Sigmoid colon (tissue), 6 donors: ENCODE measurements at regions not wholly inside any gene's neighbourhood (a gene's known extent, or its start where the extent isn't known, plus 50 kb on each side); places are given as distances from the start of the nearest gene placed in this dataset.
"Not testable (repeated sequence)": the region's sequence is repeated elsewhere in the genome, so short reads cannot be mapped to it uniquely, and the experiment has no call there.

ENCODE experiments used
- DNase-seq: peaks from one replicate; pipeline ENCODE4 v3.0.0-alpha.2; 2019
- H3K27ac ChIP-seq, 4 donors: fragments of 200-600 bp; sonication (generic); one replicate each; pipeline ENCODE4 v1.5.1; 2016 to 2019; ENCODE audit warnings: mild to moderate bottlenecking in 1 of 4
- H3K27me3 ChIP-seq, 3 donors: fragments of 200-600 bp; sonication (generic); one replicate each; pipeline ENCODE4 v1.5.1; 2019; ENCODE audit warnings: mild to moderate bottlenecking in 1 of 3
- H3K36me3 ChIP-seq, 4 donors: fragments of 200-600 bp; sonication (generic); one replicate each; pipeline ENCODE4 v1.5.1; 2016 to 2019
- H3K4me1 ChIP-seq, 4 donors: fragments of 200-600 bp; sonication (generic); one replicate each; pipeline ENCODE4 v1.5.1; 2017 to 2019
- H3K4me3 ChIP-seq, 4 donors: fragments of 200-600 bp; sonication (generic); one replicate each; pipeline ENCODE4 v1.5.1; 2017 to 2019; ENCODE audit warnings: mild to moderate bottlenecking in 2 of 4, moderate library complexity in 1 of 4
- H3K9me3 ChIP-seq, 4 donors: fragments of 200-600 bp in 3 of 4; sonication (generic) in 3 of 4; one replicate each; pipeline versions ENCODE4 v1.5.1 to v1.6.1; 2013 to 2019
- CTCF ChIP-seq, 4 experiments: fragments of 450-650 bp in 3 of 4; fragments of 200-600 bp in 1 of 4; IDR thresholded peaks; one replicate each; pipeline ENCODE4 v1.5.1; 2016 to 2019; ENCODE audit warnings: antibody characterized with exemption in 4 of 4, mild to moderate bottlenecking in 3 of 4, moderate library complexity in 2 of 4
- EP300 ChIP-seq, 4 donors: sonication (generic); formaldehyde crosslinking; IDR thresholded peaks; one replicate each; pipeline ENCODE4 v1.6.1; 2017; ENCODE audit warnings: antibody characterized with exemption in 4 of 4
- POLR2A ChIP-seq, 2 donors: fragments of 450-650 bp; IDR thresholded peaks; one replicate each; pipeline ENCODE4 v1.6.1; 2016; ENCODE audit warnings: antibody characterized with exemption in 2 of 2, mild to moderate bottlenecking in 2 of 2, moderate library complexity in 2 of 2
- POLR2AphosphoS5 ChIP-seq, 4 donors: sonication (generic); formaldehyde crosslinking; IDR thresholded peaks; one replicate each; pipeline ENCODE4 v1.6.1; 2017; ENCODE audit warnings: antibody characterized with exemption in 4 of 4
- WGBS, 2 donors: extraction: QIAGEN DNeasy Blood & Tissue Kit; methylation state at CpG; one replicate each; pipeline ENCODE4 v1.1.7; 2013; 5-methylcytosine and 5-hydroxymethylcytosine counted together
- intact Hi-C: fragments of 100-400 bp; cut with DNase I; formaldehyde crosslinking; loops from one replicate; pipeline ENCODE4 v1.15.1; 2023
- donor health status: healthy with polysubstance abuse.
- donor health status: healthy.

DNA sequence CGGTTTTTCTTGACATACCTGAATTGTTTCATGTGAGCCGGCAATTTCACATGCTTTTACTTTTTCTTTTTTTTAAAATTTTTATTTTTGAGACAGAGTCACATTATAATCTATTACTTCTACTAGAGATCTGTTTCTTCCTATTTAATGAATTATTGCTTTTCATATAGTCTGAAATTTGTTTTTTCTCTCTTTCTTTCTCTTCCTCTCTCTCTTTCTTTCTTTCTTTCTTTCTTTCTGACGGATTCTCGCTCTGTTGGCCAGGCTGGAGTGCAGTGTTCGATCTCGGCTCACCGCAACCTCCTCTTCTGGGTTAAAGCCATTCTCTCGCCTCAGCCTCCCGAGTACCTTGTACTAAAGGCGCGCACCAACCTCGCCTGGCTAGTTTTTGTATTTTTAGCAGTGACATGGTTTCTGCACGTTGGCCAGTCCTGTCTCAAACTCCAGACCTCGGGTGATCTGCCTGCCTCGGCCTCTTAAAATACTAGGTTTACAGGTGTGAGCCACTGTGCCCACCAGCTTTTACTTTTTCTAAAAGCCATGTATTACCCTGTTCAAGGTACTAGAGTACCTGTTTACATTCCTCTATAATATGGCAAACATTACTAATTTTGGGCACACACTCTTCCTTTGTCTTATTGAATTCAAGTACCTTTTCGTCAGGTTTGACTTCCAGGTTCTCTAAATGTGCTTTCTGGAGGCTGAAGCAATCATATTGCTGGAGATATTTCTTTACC is 86.5 kb upstream of the RHOU start:
- H3K27me3 ChIP-seq = peaks cover 57 to 74% (median 70%) of the 10 kb centered on the region in 3 donors
- 55 to 59% methylated on average over 16 of the region's 16 CpGs for WGBS, 2 donors
- TF ChIP-seq CTCF (IDR thresholded peaks at IDR 0.05) (no peak), POLR2AphosphoS5 (IDR thresholded peaks at IDR 0.05) (no peak), POLR2A (IDR thresholded peaks at IDR 0.05) (no peak), EP300 (IDR thresholded peaks at IDR 0.05) (no peak)
- no peak overlapping the region for H3K4me3 ChIP-seq
- intact Hi-C loops = no loop called here
- DNase-seq = no peak
- H3K27ac ChIP-seq = no peak overlapping the region
- H3K36me3 ChIP-seq = no peaks in the 10 kb centered on the region
- peaks cover 0 to 20% (median 19%) of the 10 kb centered on the region in 4 donors for H3K4me1 ChIP-seq
- H3K9me3 ChIP-seq = no peaks in the 10 kb centered on the region

- WGBS, 2 donors = 35 to 53% methylated on average over 23 of the region's 23 CpGs
- Histone ChIP-seq H3K27me3 (peaks cover 60 to 87% (median 79%) of the 10 kb centered on the region in 3 donors), H3K4me1 (peaks cover 0 to 20% (median 19%) of the 10 kb centered on the region in 4 donors), H3K36me3 (no peaks in the 10 kb centered on the region), H3K4me3 (no peak overlapping the region), H3K27ac (no peak overlapping the region), H3K9me3 (no peaks in the 10 kb centered on the region)
- TF ChIP-seq POLR2AphosphoS5 (IDR thresholded peaks at IDR 0.05) (no peak), CTCF (IDR thresholded peaks at IDR 0.05) (no peak), EP300 (IDR thresholded peaks at IDR 0.05) (no peak), POLR2A (IDR thresholded peaks at IDR 0.05) (no peak)
- DNase-seq = no peak
- intact Hi-C loops = no loop called here
Measured at GRCh38 chr1:228650141-228650540, 85.1 kb upstream of the RHOU start.

DNA sequence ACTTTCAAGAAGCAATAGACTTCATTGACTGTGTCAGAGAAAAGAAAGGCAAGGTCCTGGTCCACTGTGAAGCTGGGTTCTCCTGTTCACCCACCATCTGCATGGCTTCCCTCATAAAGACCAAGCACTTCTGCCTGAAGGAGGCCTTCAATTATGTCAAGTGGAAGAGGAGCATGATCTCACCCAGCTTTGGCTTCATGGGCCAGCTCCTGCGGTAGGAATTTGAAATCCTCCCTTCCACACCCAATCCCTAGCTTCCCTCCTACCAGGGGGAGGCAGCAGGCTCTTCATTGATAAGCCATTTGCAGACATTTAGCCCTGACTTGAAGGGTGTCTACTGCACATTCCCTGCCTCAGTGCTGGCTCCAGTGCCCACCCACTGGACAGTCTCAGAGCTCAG is 84.3 kb upstream of the RHOU start:
- Histone ChIP-seq H3K27me3 (peaks cover 60 to 95% (median 79%) of the 10 kb centered on the region in 3 donors), H3K9me3 (no peaks in the 10 kb centered on the region), H3K36me3 (no peaks in the 10 kb centered on the region), H3K4me3 (no peak overlapping the region), H3K4me1 (peaks cover 0 to 20% (median 19%) of the 10 kb centered on the region in 4 donors), H3K27ac (no peak overlapping the region)
- TF ChIP-seq EP300 (IDR thresholded peaks at IDR 0.05) (no peak), CTCF (IDR thresholded peaks at IDR 0.05) (no peak), POLR2AphosphoS5 (IDR thresholded peaks at IDR 0.05) (no peak), POLR2A (IDR thresholded peaks at IDR 0.05) (no peak)
- no peak for DNase-seq
- WGBS, 2 donors = 87 to 88% methylated on average over 1 of the region's 1 CpG
- intact Hi-C loops = no loop called here

GRCh38 chr1:228652116-228652515 is 83.2 kb upstream of the RHOU start:
- no peak overlapping the region for H3K4me3 ChIP-seq
- no peak overlapping the region for H3K27ac ChIP-seq
- H3K9me3 ChIP-seq = no peaks in the 10 kb centered on the region
- TF ChIP-seq CTCF (IDR thresholded peaks at IDR 0.05) (no peak), POLR2A (IDR thresholded peaks at IDR 0.05) (no peak), EP300 (IDR thresholded peaks at IDR 0.05) (no peak), POLR2AphosphoS5 (IDR thresholded peaks at IDR 0.05) (no peak)
- intact Hi-C loops = no loop called here
- DNase-seq = no peak
- WGBS, 2 donors = 94 to 97% methylated on average over 1 of the region's 1 CpG
- peaks cover 0 to 14% (median 13%) of the 10 kb centered on the region in 4 donors for H3K4me1 ChIP-seq
- H3K36me3 ChIP-seq = no peaks in the 10 kb centered on the region
- peaks cover 57 to 100% (median 73%) of the 10 kb centered on the region in 3 donors for H3K27me3 ChIP-seq

- intact Hi-C loops, H3K27ac ChIP-seq, H3K4me3 ChIP-seq, DNase-seq, H3K9me3 ChIP-seq, H3K36me3 ChIP-seq, H3K4me1 ChIP-seq: not testable (repeated sequence)
- 92 to 95% methylated on average over 7 of the region's 7 CpGs for WGBS, 2 donors
- peaks cover 48 to 93% (median 64%) of the 10 kb centered on the region in 3 donors for H3K27me3 ChIP-seq
Measured at GRCh38 chr1:228653057-228653456, 82.2 kb upstream of the RHOU start.
